ENCODE measurements at regions not wholly inside any gene's neighbourhood (a gene's known extent, or its start where the extent isn't known, plus 50 kb on each side); places are given as distances from the start of the nearest gene placed in this dataset.

DNA sequence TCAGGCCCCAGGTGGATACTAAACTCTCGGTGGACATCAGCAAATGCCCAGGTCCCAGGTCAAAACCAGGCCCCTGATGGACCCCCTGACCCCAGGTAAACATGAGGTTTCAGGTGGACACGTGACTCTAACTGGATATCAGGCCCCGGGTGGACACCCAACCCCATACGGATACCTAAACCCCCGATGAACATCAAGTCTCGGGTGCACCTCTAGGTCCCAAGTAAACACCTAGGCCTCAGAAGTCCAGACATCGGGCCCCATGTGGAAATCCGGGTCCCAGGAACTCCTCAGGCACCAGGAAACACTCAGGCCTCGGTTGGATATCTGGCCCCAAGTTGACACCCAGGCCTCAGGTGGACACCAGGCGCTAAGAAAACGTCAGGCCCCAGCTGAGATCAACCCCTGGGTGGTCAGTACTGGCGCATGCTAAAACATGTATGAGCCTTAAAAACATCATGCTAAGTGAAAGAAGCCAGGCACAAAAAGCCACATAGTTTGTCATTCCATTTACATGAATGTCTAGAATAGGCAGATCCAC, 54.4 kb upstream of the SEPTIN5 start:
- TF ChIP-seq FOXA1 (IDR thresholded peaks at IDR 0.05): no peak
- TF ChIP-seq SP1 (IDR thresholded peaks at IDR 0.05): no peak
- TF ChIP-seq BHLHE40 (IDR thresholded peaks at IDR 0.05; ENCODE audit: borderline replicate concordance): no peak
- TF ChIP-seq PKNOX1 (IDR thresholded peaks at IDR 0.05): no peak
- TF ChIP-seq ELF4 (IDR thresholded peaks at IDR 0.05): no peak
- no peak for TF ChIP-seq ZNF384 (IDR thresholded peaks at IDR 0.05)
- TF ChIP-seq SUZ12 (IDR thresholded peaks at IDR 0.05): no peak
- TF ChIP-seq FOXM1 (IDR thresholded peaks at IDR 0.05; ENCODE audit: borderline replicate concordance): no peak
- no peak for TF ChIP-seq TARDBP (IDR thresholded peaks at IDR 0.05)
- TF ChIP-seq NFRKB (IDR thresholded peaks at IDR 0.05): no peak
- no peak for TF ChIP-seq FOXK2 (IDR thresholded peaks at IDR 0.05)
- no peak for TF ChIP-seq ARNT (IDR thresholded peaks at IDR 0.05)
- no peak for TF ChIP-seq L3MBTL2 (conservative IDR thresholded peaks at IDR 0.05)
- TF ChIP-seq HDGF (IDR thresholded peaks at IDR 0.05; ENCODE audit: borderline replicate concordance): no peak

Data from HEK293T (cell line).